ENCODE measurements at regions not wholly inside any gene's neighbourhood (a gene's known extent, or its start where the extent isn't known, plus 50 kb on each side); places are given as distances from the start of the nearest gene placed in this dataset.

- no peak for ATAC-seq (ENCODE audit: poor library complexity)
- no peaks in the 10 kb centered on the region for H3K4me1 Mint-ChIP-seq (ENCODE audit: low read depth)
Measured at GRCh38 chr1:209354111-209354839, 229.2 kb upstream of the CAMK1G start.

GRCh38 chr1:209354840-209355165, 228.7 kb upstream of the CAMK1G start:
- intact Hi-C loops (cut with DNase I, micrococcal nuclease) = no loop called here
- Mint-ChIP-seq H3K4me3 (no peak overlapping the region), H3K36me3 (ENCODE audit: low read depth) (no peaks in the 10 kb centered on the region), H3K4me1 (ENCODE audit: low read depth) (no peaks in the 10 kb centered on the region), H3K27me3 (peaks cover 5% of the 10 kb centered on the region), H3K27ac (no peak overlapping the region), H3K9me3 (no peaks in the 10 kb centered on the region)
- POLR2A ChIA-PET = no interaction called here
- no peak for DNase-seq
- Histone ChIP-seq H3K4me3 (ENCODE audit: low read length) (no peak overlapping the region), H3K27ac (ENCODE audit: low read depth in 1 of 2, low read length in 2 of 2) (no peak overlapping the region), H3K4me1 (ENCODE audit: insufficient read depth, low read length) (no peaks in the 10 kb centered on the region), H3K27me3 (ENCODE audit: control insufficient read depth in 1 of 2, insufficient read depth in 2 of 2, low read length in 2 of 2) (peaks cover 0 to 2% of the 10 kb centered on the region in 2 experiments), H3K9me3 (ENCODE audit: control insufficient read depth in 1 of 2, insufficient read depth in 1 of 2, low read length in 2 of 2) (no peaks in the 10 kb centered on the region), H3K36me3 (ENCODE audit: insufficient read depth, low read length) (no peaks in the 10 kb centered on the region)
- CTCF ChIA-PET = no interaction called here
- no peak for ATAC-seq (ENCODE audit: poor library complexity)
- no peak for TF ChIP-seq CTCF (IDR thresholded peaks at IDR 0.05)

More at GRCh38 chr1:209354111-209354839, 229.2 kb upstream of the CAMK1G start:
- CTCF ChIA-PET = no interaction called here
- Histone ChIP-seq H3K36me3 (ENCODE audit: insufficient read depth, low read length) (no peaks in the 10 kb centered on the region), H3K27me3 (ENCODE audit: control insufficient read depth in 1 of 2, insufficient read depth in 2 of 2, low read length in 2 of 2) (peaks cover 0 to 2% of the 10 kb centered on the region in 2 experiments), H3K4me3 (ENCODE audit: low read length) (no peak overlapping the region), H3K4me1 (ENCODE audit: insufficient read depth, low read length) (no peaks in the 10 kb centered on the region), H3K9me3 (ENCODE audit: control insufficient read depth in 1 of 2, insufficient read depth in 1 of 2, low read length in 2 of 2) (no peaks in the 10 kb centered on the region), H3K27ac (ENCODE audit: low read depth in 1 of 2, low read length in 2 of 2) (no peak overlapping the region)
- Mint-ChIP-seq H3K27me3 (peaks cover 5% of the 10 kb centered on the region), H3K9me3 (no peaks in the 10 kb centered on the region), H3K36me3 (ENCODE audit: low read depth) (no peaks in the 10 kb centered on the region), H3K4me3 (no peak overlapping the region), H3K27ac (no peak overlapping the region)
- peak in 12 of 14 experiments; percentile 2 to 66 (median 22) for DNase-seq
- peak; percentile 63 for TF ChIP-seq CTCF (IDR thresholded peaks at IDR 0.05)
- POLR2A ChIA-PET = no interaction called here
- intact Hi-C loops (cut with DNase I, micrococcal nuclease) = no loop called here

GRCh38 chr1:209355415-209355814, 228.1 kb upstream of the CAMK1G start:
- ATAC-seq (ENCODE audit: poor library complexity) (no peak), DNase-seq (no peak)
- intact Hi-C loops (cut with DNase I, micrococcal nuclease) = no loop called here
- H3K4me1 Mint-ChIP-seq (ENCODE audit: low read depth) = no peaks in the 10 kb centered on the region
- CTCF ChIA-PET = no interaction called here
- H3K4me3 Mint-ChIP-seq = no peak overlapping the region
- Histone ChIP-seq H3K9me3 (ENCODE audit: control insufficient read depth in 1 of 2, insufficient read depth in 1 of 2, low read length in 2 of 2) (no peaks in the 10 kb centered on the region), H3K36me3 (ENCODE audit: insufficient read depth, low read length) (no peaks in the 10 kb centered on the region), H3K4me3 (ENCODE audit: low read length) (no peak overlapping the region), H3K4me1 (ENCODE audit: insufficient read depth, low read length) (no peaks in the 10 kb centered on the region), H3K27ac (ENCODE audit: low read depth in 1 of 2, low read length in 2 of 2) (no peak overlapping the region), H3K27me3 (ENCODE audit: control insufficient read depth in 1 of 2, insufficient read depth in 2 of 2, low read length in 2 of 2) (peaks cover 0 to 3% of the 10 kb centered on the region in 2 experiments)
- no peak overlapping the region for H3K27ac Mint-ChIP-seq
- H3K36me3 Mint-ChIP-seq (ENCODE audit: low read depth) = no peaks in the 10 kb centered on the region
- POLR2A ChIA-PET = no interaction called here
- no peaks in the 10 kb centered on the region for H3K9me3 Mint-ChIP-seq
- no peak for TF ChIP-seq CTCF (IDR thresholded peaks at IDR 0.05)
- H3K27me3 Mint-ChIP-seq = peaks cover 4% of the 10 kb centered on the region
